COR-L47 (cell line): ENCODE measurements at regions not wholly inside any gene's neighbourhood (a gene's known extent, or its start where the extent isn't known, plus 50 kb on each side); places are given as distances from the start of the nearest gene placed in this dataset.
"Not testable (repeated sequence)": the region's sequence is repeated elsewhere in the genome, so short reads cannot be mapped to it uniquely, and the experiment has no call there.

Experiments used
- DNase-seq: peaks from one replicate; lab custom pipeline; 2025; lab: John Stamatoyannopoulos, UW

DNA sequence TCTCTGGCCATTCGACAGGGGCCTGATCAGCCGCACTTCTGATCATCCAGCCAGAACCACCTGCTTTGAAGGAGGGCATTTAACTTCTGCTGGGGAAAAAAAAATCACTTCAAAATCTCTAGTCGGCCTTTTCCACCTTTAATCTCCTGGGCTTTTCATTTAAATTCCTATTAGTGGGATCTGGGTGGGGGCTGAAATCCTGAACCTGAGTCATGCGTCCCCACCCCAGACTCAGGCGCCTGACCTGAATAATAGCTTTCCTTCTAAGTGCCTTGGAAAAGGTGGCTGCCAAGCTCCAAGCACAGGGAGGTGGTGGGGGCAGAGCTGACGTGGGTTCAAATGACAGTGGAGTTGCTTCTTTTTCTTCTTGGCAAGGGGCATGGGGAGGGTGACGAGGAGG lies 246.0 kb upstream of the EXOC2 start:
- no peak for DNase-seq

- DNase-seq, result no peak
Measured at GRCh38 chr6:938271-938905, 245.4 kb upstream of the EXOC2 start.

DNA sequence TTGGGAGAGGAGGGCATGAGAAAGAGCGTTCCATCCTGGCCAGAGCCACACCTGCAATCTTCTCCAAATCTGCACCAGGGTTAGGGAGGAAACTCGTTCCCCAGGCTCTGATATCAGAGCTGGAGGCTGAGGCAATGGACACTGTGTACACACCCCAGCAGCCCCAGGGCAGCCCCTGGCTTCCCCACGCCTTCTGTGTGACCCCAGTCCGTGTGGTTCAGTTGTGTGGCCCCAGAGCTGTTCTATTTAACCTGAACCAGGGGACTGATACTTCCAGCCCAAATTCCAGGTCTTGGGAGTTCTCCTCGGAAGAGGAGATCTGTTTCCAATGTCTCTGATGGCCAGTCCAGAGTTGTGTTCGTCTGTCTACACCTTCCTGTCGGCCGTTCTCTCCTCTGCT lies 242.6 kb upstream of the EXOC2 start:
- no peak for DNase-seq

- DNase-seq, result no peak
Measured at GRCh38 chr6:934686-935085, 241.7 kb upstream of the EXOC2 start.

GRCh38 chr6:931919-932318 lies 239.0 kb upstream of the EXOC2 start:
- not testable (repeated sequence) for DNase-seq

GRCh38 chr6:927157-927556 lies 234.2 kb upstream of the EXOC2 start:
- DNase-seq, result no peak

DNA sequence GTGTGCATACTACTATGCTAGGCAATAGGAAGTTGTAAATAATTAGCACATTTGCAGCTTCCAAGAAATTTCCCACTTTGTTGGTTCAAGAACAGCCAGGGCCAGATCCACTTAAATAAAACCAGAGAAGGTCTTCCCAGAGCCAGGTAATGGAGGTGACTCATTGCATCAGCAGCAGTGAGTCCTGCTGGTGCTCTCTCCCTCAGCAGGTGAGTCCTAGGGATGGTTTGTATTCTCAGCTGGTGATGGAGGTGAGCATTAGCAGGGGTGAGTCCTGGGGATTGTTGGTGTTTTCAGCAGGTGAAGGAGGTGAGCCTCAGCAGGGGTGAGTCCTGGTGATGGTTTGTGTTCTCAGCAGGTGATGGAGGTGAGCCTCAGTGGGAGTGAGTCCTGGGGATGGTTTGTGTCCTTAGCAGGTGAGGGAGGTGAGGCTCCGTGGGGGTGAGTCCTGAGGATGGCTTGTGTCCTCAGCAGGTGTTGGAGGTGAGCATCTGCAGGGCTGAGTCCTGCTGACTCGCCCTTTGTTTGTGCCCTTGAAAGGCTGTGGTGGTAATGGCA lies 232.8 kb upstream of the EXOC2 start:
- DNase-seq, result no peak

DNA sequence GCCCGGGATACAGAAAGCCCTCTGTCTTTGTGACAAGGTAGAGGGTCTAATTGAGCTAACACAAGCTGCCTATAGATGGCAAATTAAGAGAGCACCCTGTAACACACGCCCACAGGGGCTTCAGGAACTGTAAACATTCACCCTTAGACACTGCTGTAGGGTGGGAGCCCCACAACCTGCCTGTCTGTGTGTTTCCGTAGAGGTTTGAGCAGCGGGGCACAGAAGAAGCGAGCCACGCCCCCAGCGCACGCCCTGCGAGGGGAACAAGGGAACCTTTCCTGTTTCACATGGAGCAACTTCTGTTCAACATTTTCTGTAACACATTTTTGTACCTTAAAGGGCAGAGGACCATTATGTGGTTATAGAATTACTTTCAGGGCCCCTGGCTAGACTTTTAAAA lies 231.7 kb upstream of the EXOC2 start:
- DNase-seq, result no peak

DNA sequence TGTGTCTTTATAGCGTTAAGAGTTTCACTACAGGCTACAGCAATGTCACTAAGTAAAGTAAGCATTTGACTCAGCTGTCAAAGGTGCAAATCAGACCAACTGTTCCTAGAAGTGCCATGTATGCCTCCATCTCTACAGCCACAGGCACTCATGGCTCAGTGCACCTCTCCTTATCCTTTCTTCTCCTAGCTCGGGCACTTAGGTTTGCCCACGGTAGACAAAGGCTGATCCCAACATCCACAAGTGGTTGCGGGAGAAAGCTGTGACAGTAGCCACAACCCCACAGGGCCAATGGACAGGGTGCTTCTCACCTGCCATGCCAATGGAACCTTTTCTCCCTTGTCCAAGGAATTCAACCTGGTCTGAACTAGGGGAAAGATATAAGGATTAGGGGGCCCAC lies 228.5 kb upstream of the EXOC2 start:
- DNase-seq, result no peak

GRCh38 chr6:920512-920911 lies 227.6 kb upstream of the EXOC2 start:
- DNase-seq, result no peak

DNA sequence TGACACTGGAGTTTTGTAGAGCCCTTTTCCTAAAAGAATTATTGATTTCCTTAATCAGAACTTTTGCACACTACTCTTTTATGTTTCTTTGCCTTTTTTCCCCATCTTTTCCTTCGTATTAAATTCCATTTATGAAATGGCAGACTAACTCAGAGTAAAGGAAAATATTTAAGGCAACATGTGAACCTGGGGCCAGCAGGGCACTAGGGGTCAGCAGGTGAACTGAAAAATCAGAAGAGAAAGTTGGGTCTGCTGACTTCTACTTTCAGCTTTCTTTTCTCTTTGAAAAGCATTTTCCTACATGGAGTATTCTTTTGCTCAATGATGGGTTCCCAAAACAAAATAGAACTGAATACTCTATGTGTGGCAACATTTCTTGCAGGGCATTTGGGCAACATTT lies 226.6 kb upstream of the EXOC2 start:
- no peak for DNase-seq

DNA sequence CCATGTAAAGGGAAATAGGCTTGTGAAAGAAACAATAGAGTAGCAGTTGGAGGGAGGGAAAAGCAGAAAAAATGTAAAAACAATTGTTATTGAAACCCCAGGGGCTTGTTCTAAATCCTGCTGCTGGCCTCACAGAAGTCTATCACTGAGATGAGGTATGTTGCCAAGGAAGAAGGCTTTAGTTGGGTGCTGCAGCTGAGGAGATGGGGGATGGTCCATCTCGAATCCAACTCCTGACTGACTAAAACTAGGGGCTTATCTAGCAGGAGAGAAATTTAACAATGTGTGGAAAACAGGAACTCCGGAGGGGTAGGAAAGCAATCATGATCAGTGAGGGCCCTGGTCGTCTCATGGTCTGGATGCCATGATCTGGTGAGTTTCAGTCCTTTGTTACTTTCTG lies 225.0 kb upstream of the EXOC2 start:
- no peak for DNase-seq

GRCh38 chr6:917296-917695 lies 224.4 kb upstream of the EXOC2 start:
- DNase-seq, result no peak

- DNase-seq, result no peak
Measured at GRCh38 chr6:916131-916530, 223.2 kb upstream of the EXOC2 start.

- peak; percentile 1 for DNase-seq
Measured at GRCh38 chr6:912871-913835, 220.2 kb upstream of the EXOC2 start.

- DNase-seq, result no peak
Measured at GRCh38 chr6:907928-908327, 215.0 kb upstream of the EXOC2 start.

GRCh38 chr6:906920-907319 lies 214.0 kb upstream of the EXOC2 start:
- no peak for DNase-seq

DNA sequence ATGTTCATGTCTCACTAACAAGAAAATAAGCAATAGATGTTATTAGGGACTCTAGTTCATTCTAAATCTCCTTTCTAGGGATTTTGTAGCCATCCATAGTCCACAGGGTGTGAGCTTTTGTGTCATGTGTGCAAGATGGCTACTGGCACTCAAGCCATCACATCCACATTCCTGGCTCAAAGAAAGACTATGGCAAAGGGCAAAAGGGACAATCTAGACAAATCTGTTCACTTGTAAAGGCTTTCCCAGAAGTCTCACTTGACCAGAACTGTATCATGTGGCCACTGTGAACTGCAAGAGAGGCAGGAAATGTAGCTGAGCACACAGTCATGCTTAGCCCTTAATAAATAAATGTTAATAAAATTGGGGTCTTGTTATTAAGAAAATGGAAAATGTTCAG lies 212.6 kb upstream of the EXOC2 start:
- no peak for DNase-seq

DNA sequence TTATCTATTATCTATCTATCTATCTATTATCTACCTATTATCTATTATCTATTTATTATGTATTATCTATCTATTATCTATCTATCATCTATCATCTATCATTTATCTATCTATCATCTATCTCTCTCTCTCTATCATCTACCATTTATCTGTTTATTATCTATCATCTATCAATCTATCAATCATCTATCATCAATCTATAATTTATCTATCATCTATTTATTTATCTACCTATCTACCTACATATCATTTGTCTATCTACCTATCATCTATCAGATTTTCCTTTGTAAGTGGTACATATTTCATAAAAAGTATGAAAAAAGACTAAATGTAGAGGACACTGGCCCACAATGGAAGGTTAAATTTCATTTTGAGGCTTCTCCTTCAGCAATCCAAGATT lies 212.1 kb upstream of the EXOC2 start:
- no peak for DNase-seq

- DNase-seq, result no peak
Measured at GRCh38 chr6:903761-904160, 210.8 kb upstream of the EXOC2 start.

DNA sequence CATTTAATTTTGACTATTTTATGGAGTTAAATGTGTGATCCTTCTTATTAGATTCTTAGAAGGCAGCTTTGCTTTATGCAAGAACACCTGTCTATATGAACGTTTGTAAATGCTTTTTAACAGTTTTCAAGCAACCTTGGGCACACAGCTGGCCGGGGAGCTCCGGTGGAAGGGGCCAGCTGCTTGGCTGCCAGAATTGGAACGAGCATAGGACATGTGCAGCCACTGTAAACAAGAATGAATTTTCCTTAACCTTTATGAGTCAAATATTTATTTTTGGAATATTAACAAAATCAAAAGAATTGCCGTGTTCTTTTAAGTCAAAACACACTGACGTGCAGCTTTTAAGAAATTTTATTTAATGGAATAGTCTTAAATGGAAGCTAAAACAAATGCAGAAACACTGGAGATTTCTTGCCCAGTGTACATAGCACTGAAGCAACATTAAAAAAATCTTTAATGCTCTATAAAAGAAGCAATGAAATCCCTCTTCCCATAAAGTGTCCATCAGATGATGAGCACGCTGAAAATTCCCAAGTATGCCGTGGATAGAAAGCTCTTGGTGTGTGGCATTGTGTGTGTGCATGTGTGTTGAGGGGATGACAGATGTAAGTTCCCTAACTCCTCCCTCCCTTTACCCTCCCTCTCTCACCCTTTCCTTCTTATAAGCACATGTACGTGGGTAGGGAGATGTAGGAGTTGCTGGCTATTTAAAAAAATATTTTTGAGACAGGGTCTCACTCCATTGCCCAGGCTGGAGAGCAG lies 208.9 kb upstream of the EXOC2 start:
- DNase-seq, result no peak
